CD14-positive monocyte (primary cell): ENCODE measurements at regions not wholly inside any gene's neighbourhood (a gene's known extent, or its start where the extent isn't known, plus 50 kb on each side); places are given as distances from the start of the nearest gene placed in this dataset.

ENCODE experiments used
- DNase-seq, 3 donors: peaks; one replicate each; pipeline ENCODE4 v3.0.0-alpha.2; 2011 to 2022
- H2AFZ ChIP-seq: 2 replicates; pipeline ENCODE4 v1.6.0; 2012; ENCODE audit warnings: mild to moderate bottlenecking, low read depth, low read length, inconsistent platforms; ENCODE audit not compliant: insufficient read depth, poor library complexity, severe bottlenecking
- H3K27ac ChIP-seq, 2 donors: 1 replicate in 1 of 2; 2 replicates in 1 of 2; pipeline ENCODE4 v1.5.1; 2012 to 2013; ENCODE audit warnings: low read length in 2 of 2, control low read depth in 1 of 2, inconsistent platforms in 1 of 2, low read depth in 1 of 2, mild to moderate bottlenecking in 1 of 2
- H3K27me3 ChIP-seq, 2 donors: one replicate each; pipeline versions ENCODE4 v1.6.0 to v1.6.1; 2011 to 2013; ENCODE audit warnings: low read length in 2 of 2; ENCODE audit not compliant: control insufficient read depth in 2 of 2, insufficient read depth in 2 of 2
- H3K36me3 ChIP-seq, 2 donors: replicated peaks in 1 of 2; 1 replicate in 1 of 2; 2 replicates in 1 of 2; pipeline versions ENCODE4 v1.5.1 to v1.6.1; 2012 to 2013; ENCODE audit warnings: low read length in 2 of 2, control low read depth in 1 of 2, inconsistent platforms in 1 of 2, mild to moderate bottlenecking in 1 of 2; ENCODE audit not compliant: insufficient read depth in 2 of 2, control insufficient read depth in 1 of 2
- H3K4me1 ChIP-seq, 2 donors: 1 replicate in 1 of 2; 2 replicates in 1 of 2; pipeline versions ENCODE4 v1.5.1 to v1.6.1; 2012 to 2013; ENCODE audit warnings: low read length in 2 of 2, control low read depth in 1 of 2, inconsistent platforms in 1 of 2, mild to moderate bottlenecking in 1 of 2, moderate library complexity in 1 of 2; ENCODE audit not compliant: insufficient read depth in 2 of 2, control insufficient read depth in 1 of 2
- H3K4me2 ChIP-seq: replicated peaks from 2 replicates; pipeline ENCODE3; 2012; ENCODE audit warnings: low read length, moderate library complexity, mild to moderate bottlenecking; ENCODE audit not compliant: poor library complexity, severe bottlenecking; ENCODE audit errors: extremely low read depth
- H3K4me3 ChIP-seq, 3 experiments: fragments of 200-600 bp in 1 of 3; sonication (generic) in 1 of 3; replicated peaks in 1 of 3; 1 replicate in 2 of 3; 2 replicates in 1 of 3; pipeline ENCODE4 v1.5.1; 2011 to 2013; ENCODE audit warnings: low read length in 3 of 3, mild to moderate bottlenecking in 3 of 3, control low read depth in 2 of 3, low read depth in 2 of 3, inconsistent platforms in 1 of 3, moderate library complexity in 1 of 3
- H3K79me2 ChIP-seq: 2 replicates; pipeline ENCODE4 v1.6.0; 2012; ENCODE audit warnings: mild to moderate bottlenecking, control low read depth, inconsistent platforms, low read length, moderate library complexity; ENCODE audit not compliant: insufficient read depth
- H3K9ac ChIP-seq: 2 replicates; pipeline ENCODE4 v1.6.0; 2017; ENCODE audit warnings: low read length, mild to moderate bottlenecking; ENCODE audit not compliant: insufficient read depth, poor library complexity, severe bottlenecking
- H3K9me3 ChIP-seq, 2 donors: replicated peaks in 1 of 2; 1 replicate in 1 of 2; 2 replicates in 1 of 2; pipeline versions ENCODE4 v1.5.1 to v1.6.1; 2012 to 2013; ENCODE audit warnings: low read length in 2 of 2, control low read depth in 1 of 2; ENCODE audit not compliant: control insufficient read depth in 1 of 2, insufficient read depth in 1 of 2
- H4K20me1 ChIP-seq: 2 replicates; pipeline ENCODE4 v1.6.0; 2012; ENCODE audit warnings: mild to moderate bottlenecking, low read length, control low read depth, moderate library complexity; ENCODE audit not compliant: insufficient read depth
- H3K27ac Mint-ChIP-seq, 7 donors: one replicate each; pipeline ENCODE4 v1.8.0; 2020; ENCODE audit warnings: mild to moderate bottlenecking in 7 of 7, mixed read lengths in 7 of 7, moderate library complexity in 6 of 7, inconsistent platforms in 2 of 7
- H3K27me3 Mint-ChIP-seq, 3 donors: one replicate each; pipeline ENCODE4 v1.8.0; 2021 to 2022; ENCODE audit warnings: low read depth in 3 of 3, mild to moderate bottlenecking in 3 of 3, mixed read lengths in 3 of 3, moderate library complexity in 3 of 3, inconsistent platforms in 1 of 3
- H3K36me3 Mint-ChIP-seq, 2 donors: one replicate each; pipeline ENCODE4 v1.8.0; 2020; ENCODE audit warnings: mixed read lengths in 2 of 2, inconsistent platforms in 1 of 2, mild to moderate bottlenecking in 1 of 2
- H3K4me1 Mint-ChIP-seq: one replicate; pipeline ENCODE4 v1.8.0; 2020; ENCODE audit warnings: mild to moderate bottlenecking, mixed read lengths
- H3K4me3 Mint-ChIP-seq, 2 donors: one replicate each; pipeline ENCODE4 v1.8.0; 2020; ENCODE audit warnings: mild to moderate bottlenecking in 2 of 2, mixed read lengths in 2 of 2, moderate library complexity in 1 of 2
- H3K9me3 Mint-ChIP-seq, 7 donors: one replicate each; pipeline ENCODE4 v1.8.0; 2020 to 2022; ENCODE audit warnings: mixed read lengths in 7 of 7, mild to moderate bottlenecking in 6 of 7, moderate library complexity in 6 of 7, inconsistent platforms in 2 of 7
- WGBS: methylation state at CpG from one replicate; pipeline ENCODE4 v1.1.5; 2013; ENCODE audit warnings: missing lambda C conversion rate; ENCODE audit not compliant: insufficient coverage; 5-methylcytosine and 5-hydroxymethylcytosine counted together
- intact Hi-C, 2 donors: fragments of 100-400 bp; cut with micrococcal nuclease; formaldehyde crosslinking; loops; one replicate each; pipeline versions ENCODE4 v1.15.0 to v1.15.1; 2023
- TF ChIP-seq, protein P1 (sequence below): fragments of 200-600 bp; IDR thresholded peaks from one replicate; pipeline ENCODE4 v1.8.0; 2022; ENCODE audit warnings: antibody characterized with exemption, mild to moderate bottlenecking

DNA sequence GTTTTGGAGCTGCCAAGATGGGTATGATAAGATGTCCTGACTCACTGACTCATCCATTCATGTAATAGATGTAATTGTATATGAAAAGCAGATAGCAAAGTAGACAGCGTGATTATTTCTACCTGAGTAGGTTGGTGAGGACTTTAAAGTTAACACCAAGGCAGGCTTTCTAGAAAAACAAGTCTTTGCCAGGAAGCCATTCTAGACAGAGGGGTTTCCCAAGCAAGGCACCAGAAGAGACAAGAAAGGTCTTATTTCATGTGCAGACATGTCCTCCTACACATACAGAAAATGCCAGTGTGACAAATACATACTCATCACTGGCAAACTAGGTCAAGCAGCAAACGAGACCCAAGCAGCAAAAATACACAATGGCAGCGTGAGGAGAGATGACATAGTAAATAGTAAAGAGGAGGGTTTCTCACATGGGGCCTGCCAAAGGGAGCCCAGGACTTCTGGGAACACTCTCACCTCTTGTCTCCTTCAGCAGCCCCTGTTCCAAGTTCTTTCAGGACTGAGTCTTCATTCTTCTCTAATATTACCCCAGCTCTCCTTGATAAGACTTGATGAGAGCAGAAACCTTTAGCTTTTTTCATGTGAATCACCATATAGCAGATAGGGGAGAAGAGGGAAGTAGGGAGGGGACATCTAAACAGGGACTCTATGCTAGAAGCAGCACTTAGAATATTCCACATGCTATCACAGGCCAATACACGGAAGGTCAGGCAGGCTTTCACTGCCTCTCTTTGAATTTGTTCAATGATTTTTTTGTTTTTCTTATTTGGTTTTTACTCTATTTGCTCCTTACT, 114.6 kb upstream of the ATP1B1 start:
- H3K79me2 ChIP-seq: no peaks in the 10 kb centered on the region
- H3K36me3 ChIP-seq: no peaks in the 10 kb centered on the region
- no peaks in the 10 kb centered on the region for H4K20me1 ChIP-seq
- DNase-seq: no peak
- no peak overlapping the region for H3K27ac Mint-ChIP-seq
- H3K9me3 Mint-ChIP-seq: peaks cover 0 to 4% (median 3%) of the 10 kb centered on the region in 7 donors
- no peak overlapping the region for H3K9ac ChIP-seq
- H3K27me3 Mint-ChIP-seq: peaks cover 0 to 2% (median 0%) of the 10 kb centered on the region in 3 donors
- no peaks in the 10 kb centered on the region for H3K4me1 ChIP-seq
- no CpG with 5 or more reads among the region's 4 CpGs for WGBS
- TF ChIP-seq, protein P1, sequence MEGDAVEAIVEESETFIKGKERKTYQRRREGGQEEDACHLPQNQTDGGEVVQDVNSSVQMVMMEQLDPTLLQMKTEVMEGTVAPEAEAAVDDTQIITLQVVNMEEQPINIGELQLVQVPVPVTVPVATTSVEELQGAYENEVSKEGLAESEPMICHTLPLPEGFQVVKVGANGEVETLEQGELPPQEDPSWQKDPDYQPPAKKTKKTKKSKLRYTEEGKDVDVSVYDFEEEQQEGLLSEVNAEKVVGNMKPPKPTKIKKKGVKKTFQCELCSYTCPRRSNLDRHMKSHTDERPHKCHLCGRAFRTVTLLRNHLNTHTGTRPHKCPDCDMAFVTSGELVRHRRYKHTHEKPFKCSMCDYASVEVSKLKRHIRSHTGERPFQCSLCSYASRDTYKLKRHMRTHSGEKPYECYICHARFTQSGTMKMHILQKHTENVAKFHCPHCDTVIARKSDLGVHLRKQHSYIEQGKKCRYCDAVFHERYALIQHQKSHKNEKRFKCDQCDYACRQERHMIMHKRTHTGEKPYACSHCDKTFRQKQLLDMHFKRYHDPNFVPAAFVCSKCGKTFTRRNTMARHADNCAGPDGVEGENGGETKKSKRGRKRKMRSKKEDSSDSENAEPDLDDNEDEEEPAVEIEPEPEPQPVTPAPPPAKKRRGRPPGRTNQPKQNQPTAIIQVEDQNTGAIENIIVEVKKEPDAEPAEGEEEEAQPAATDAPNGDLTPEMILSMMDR: no peak
- H2AFZ ChIP-seq: no peak overlapping the region
- intact Hi-C loops: no loop called here
- H3K4me3 Mint-ChIP-seq: no peak overlapping the region
- no peak overlapping the region for H3K4me2 ChIP-seq
- H3K27ac ChIP-seq: no peak overlapping the region
- H3K4me3 ChIP-seq: no peak overlapping the region
- H3K27me3 ChIP-seq: no peaks in the 10 kb centered on the region
- H3K36me3 Mint-ChIP-seq: no peaks in the 10 kb centered on the region
- no peaks in the 10 kb centered on the region for H3K4me1 Mint-ChIP-seq
- no peaks in the 10 kb centered on the region for H3K9me3 ChIP-seq

DNA sequence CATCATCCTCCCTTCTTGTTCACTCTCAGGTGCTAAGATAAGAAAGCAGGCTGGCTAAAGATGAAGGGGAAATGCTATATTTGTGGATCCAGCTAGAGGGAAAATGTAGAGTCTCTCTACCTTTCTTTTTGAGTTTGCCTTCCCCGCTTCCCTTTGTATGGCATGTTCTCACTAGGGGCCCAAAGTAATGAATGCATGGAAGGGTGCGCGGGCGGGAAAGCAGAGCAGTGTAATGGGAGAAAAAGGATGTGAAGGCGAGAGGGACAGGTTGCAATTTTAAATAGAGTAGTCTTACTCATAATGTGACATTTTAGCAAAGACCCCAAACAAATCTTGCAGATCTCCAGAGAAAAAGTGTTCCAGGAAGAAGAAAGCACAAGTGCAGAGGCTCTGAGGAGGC, 105.1 kb upstream of the ATP1B1 start:
- no peak overlapping the region for H3K4me3 ChIP-seq
- Mint-ChIP-seq H3K27me3 (peaks cover 2 to 3% (median 2%) of the 10 kb centered on the region in 3 donors), H3K27ac (no peak overlapping the region), H3K9me3 (peaks cover 0 to 10% (median 3%) of the 10 kb centered on the region in 7 donors), H3K4me3 (no peak overlapping the region), H3K4me1 (no peaks in the 10 kb centered on the region), H3K36me3 (no peaks in the 10 kb centered on the region)
- 71% methylated on average over 1 of the region's 5 CpGs for WGBS
- no peaks in the 10 kb centered on the region for H4K20me1 ChIP-seq
- intact Hi-C loops: no loop called here
- no peaks in the 10 kb centered on the region for H3K79me2 ChIP-seq
- TF ChIP-seq, protein P1: no peak
- no peak overlapping the region for H3K27ac ChIP-seq
- H3K27me3 ChIP-seq: no peaks in the 10 kb centered on the region
- H3K4me2 ChIP-seq: no peak overlapping the region
- no peaks in the 10 kb centered on the region for H3K9me3 ChIP-seq
- no peak for DNase-seq
- H3K4me1 ChIP-seq: no peaks in the 10 kb centered on the region
- no peak overlapping the region for H2AFZ ChIP-seq
- H3K36me3 ChIP-seq: no peaks in the 10 kb centered on the region
- no peak overlapping the region for H3K9ac ChIP-seq
